K562 (cell line): ENCODE measurements at regions not wholly inside any gene's neighbourhood (a gene's known extent, or its start where the extent isn't known, plus 50 kb on each side); places are given as distances from the start of the nearest gene placed in this dataset.

ENCODE experiments used
- ARNT ChIP-seq, 2 experiments: fragments of 450-650 bp; IDR thresholded peaks; 2 replicates each; pipeline ENCODE4 v1.6.1; 2016; ENCODE audit warnings: mild to moderate bottlenecking in 1 of 2
- CBX8 ChIP-seq: fragments of 200-600 bp; sonication (generic); IDR thresholded peaks from 2 replicates; pipeline ENCODE4 v1.6.1; 2012; ENCODE audit warnings: borderline replicate concordance, mixed run types, low read depth, mild to moderate bottlenecking, moderate library complexity, mixed read lengths, low read length, control low read depth, inconsistent platforms; ENCODE audit not compliant: poor library complexity, severe bottlenecking; ENCODE audit errors: extremely low read depth
- CTCFL ChIP-seq: IDR thresholded peaks from 2 replicates; pipeline ENCODE4 v1.6.1; 2011; ENCODE audit warnings: borderline replicate concordance, low read depth, mild to moderate bottlenecking, moderate library complexity, low read length; ENCODE audit not compliant: insufficient read depth, poor library complexity, severe bottlenecking
- DEAF1 ChIP-seq: fragments of 450-650 bp; formaldehyde crosslinking; IDR thresholded peaks from 2 replicates; pipeline ENCODE4 v1.4.0; 2020; ENCODE audit warnings: mild to moderate bottlenecking, moderate library complexity
- FOXM1 ChIP-seq, 2 experiments: fragments of 450-650 bp in 1 of 2; sonication (generic) in 1 of 2; formaldehyde crosslinking in 1 of 2; IDR thresholded peaks; 2 replicates each; pipeline versions ENCODE4 v1.6.1 to v1.9.0; 2017 to 2022; ENCODE audit warnings: low read depth in 2 of 2, mild to moderate bottlenecking in 2 of 2, missing genetic modification reagents in 1 of 2, moderate library complexity in 1 of 2
- ILF3 ChIP-seq: fragments of 450-650 bp; IDR thresholded peaks from 2 replicates; pipeline ENCODE4 v1.6.1; 2018; ENCODE audit warnings: antibody characterized with exemption, mild to moderate bottlenecking, moderate library complexity, borderline replicate concordance
- MCM3 ChIP-seq: fragments of 450-650 bp; IDR thresholded peaks from 2 replicates; pipeline ENCODE4 v1.6.1; 2016
- MYC ChIP-seq, 2 experiments: fragments of 250-450 bp in 1 of 2; sonication (Bioruptor Pico) in 1 of 2; IDR thresholded peaks; 2 replicates each; pipeline versions ENCODE4 v1.5.1 to v1.6.1; 2012 to 2021; ENCODE audit warnings: low read depth in 2 of 2, borderline replicate concordance in 1 of 2, improper control_type of control experiment in 1 of 2, low read length in 1 of 2, mild to moderate bottlenecking in 1 of 2, moderate library complexity in 1 of 2
- NEUROD1 ChIP-seq: fragments of 150-350 bp; IDR thresholded peaks from 2 replicates; pipeline ENCODE4 v1.6.1; 2014; ENCODE audit warnings: borderline replicate concordance, low read length, low read depth; ENCODE audit not compliant: partially characterized antibody
- NFIC ChIP-seq: fragments of 450-650 bp; IDR thresholded peaks from 2 replicates; pipeline ENCODE4 v1.6.1; 2017; ENCODE audit warnings: mild to moderate bottlenecking, inconsistent platforms
- PKNOX1 ChIP-seq: fragments of 450-650 bp; IDR thresholded peaks from 2 replicates; pipeline ENCODE4 v1.6.1; 2016
- POLR2AphosphoS2 ChIP-seq: IDR thresholded peaks from 2 replicates; pipeline ENCODE4 v1.6.1; 2012; ENCODE audit warnings: low read length, improper control_type of control experiment
- POU5F1 ChIP-seq: fragments of 150-350 bp; IDR thresholded peaks from 2 replicates; pipeline ENCODE4 v1.6.1; 2014; ENCODE audit warnings: borderline replicate concordance, low read length, low read depth, mild to moderate bottlenecking; ENCODE audit not compliant: partially characterized antibody
- RB1 ChIP-seq: fragments of 450-650 bp; IDR thresholded peaks from 2 replicates; pipeline ENCODE4 v1.6.1; 2017; ENCODE audit warnings: low read depth, mild to moderate bottlenecking
- RBM14 ChIP-seq: fragments of 200-400 bp; formaldehyde crosslinking; IDR thresholded peaks from 2 replicates; pipeline ENCODE4 v1.6.1; 2018; ENCODE audit warnings: low read depth, mild to moderate bottlenecking, low read length, moderate library complexity, borderline replicate concordance; ENCODE audit not compliant: insufficient read depth
- SIX5 ChIP-seq, 2 experiments: IDR thresholded peaks; 2 replicates each; pipeline ENCODE4 v1.6.1; 2011; ENCODE audit warnings: low read length in 2 of 2, borderline replicate concordance in 1 of 2, low read depth in 1 of 2, mild to moderate bottlenecking in 1 of 2, moderate library complexity in 1 of 2; ENCODE audit not compliant: insufficient read depth in 1 of 2
- SNIP1 ChIP-seq: fragments of 450-650 bp; IDR thresholded peaks from 2 replicates; pipeline ENCODE4 v1.7.1; 2017; ENCODE audit warnings: low read depth, mild to moderate bottlenecking
- STAG1 ChIP-seq: sonication (generic); formaldehyde crosslinking; IDR thresholded peaks from 2 replicates; pipeline ENCODE4 v1.5.0; 2020; ENCODE audit warnings: missing genetic modification reagents, borderline replicate concordance

- TF ChIP-seq POLR2AphosphoS2 (no peak), FOXM1 (IDR thresholded peaks at IDR 0.05; ENCODE audit: low read depth) (no peak), FOXM1 (CRISPR knock-in tag; IDR thresholded peaks at IDR 0.05; ENCODE audit: low read depth) (no peak), NEUROD1 (peak; percentile 34), NFIC (peak; percentile 73), RBM14 (no peak), SIX5 (IDR thresholded peaks at IDR 0.05; ENCODE audit: borderline replicate concordance in 1 of 2, insufficient read depth in 1 of 2, low read depth in 1 of 2, low read length in 2 of 2) (no peak), DEAF1 (peak; percentile 66), CTCFL (peak; percentile 62), ILF3 (no peak), STAG1 (CRISPR knock-in tag) (peak; percentile 23; the same call in 1 of the 2 replicates), PKNOX1 (no peak), MYC (IDR thresholded peaks at IDR 0.05; ENCODE audit: low read depth, low read length) (no peak), MYC (CRISPR knock-in tag; IDR thresholded peaks at IDR 0.05; ENCODE audit: borderline replicate concordance, low read depth) (no peak), RB1 (no peak), POU5F1 (no peak), ARNT (IDR thresholded peaks at IDR 0.05) (no peak), CBX8 (no peak), MCM3 (no peak), SNIP1 (no peak)
These were observed 61.4 kb upstream of the GPR158 start (continued) for GRCh38 chr10:25113191-25114035.
